ENCODE measurements at regions not wholly inside any gene's neighbourhood (a gene's known extent, or its start where the extent isn't known, plus 50 kb on each side); places are given as distances from the start of the nearest gene placed in this dataset.

GRCh38 chr17:77822302-77823030 is 136.0 kb upstream of the TNRC6C start:
- TF ChIP-seq CTCF (IDR thresholded peaks at IDR 0.05) (no peak), TCF7 (CRISPR knock-in tag; IDR thresholded peaks at IDR 0.05; ENCODE audit: low read depth) (no peak), ATF3 (CRISPR knock-in tag; conservative IDR thresholded peaks at IDR 0.05) (no peak), ZNF232 (CRISPR knock-in tag; IDR thresholded peaks at IDR 0.05) (no peak), ATF2 (CRISPR knock-in tag; IDR thresholded peaks at IDR 0.05; ENCODE audit: borderline replicate concordance, low read depth) (no peak), NR1H2 (CRISPR knock-in tag; IDR thresholded peaks at IDR 0.05) (no peak), ELF4 (CRISPR knock-in tag; IDR thresholded peaks at IDR 0.05; ENCODE audit: low read depth) (no peak)
- TF ChIP-seq, protein P1, sequence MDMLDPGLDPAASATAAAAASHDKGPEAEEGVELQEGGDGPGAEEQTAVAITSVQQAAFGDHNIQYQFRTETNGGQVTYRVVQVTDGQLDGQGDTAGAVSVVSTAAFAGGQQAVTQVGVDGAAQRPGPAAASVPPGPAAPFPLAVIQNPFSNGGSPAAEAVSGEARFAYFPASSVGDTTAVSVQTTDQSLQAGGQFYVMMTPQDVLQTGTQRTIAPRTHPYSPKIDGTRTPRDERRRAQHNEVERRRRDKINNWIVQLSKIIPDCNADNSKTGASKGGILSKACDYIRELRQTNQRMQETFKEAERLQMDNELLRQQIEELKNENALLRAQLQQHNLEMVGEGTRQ (CRISPR knock-in tag; IDR thresholded peaks at IDR 0.05) = no peak
- TF ChIP-seq, protein P2, sequence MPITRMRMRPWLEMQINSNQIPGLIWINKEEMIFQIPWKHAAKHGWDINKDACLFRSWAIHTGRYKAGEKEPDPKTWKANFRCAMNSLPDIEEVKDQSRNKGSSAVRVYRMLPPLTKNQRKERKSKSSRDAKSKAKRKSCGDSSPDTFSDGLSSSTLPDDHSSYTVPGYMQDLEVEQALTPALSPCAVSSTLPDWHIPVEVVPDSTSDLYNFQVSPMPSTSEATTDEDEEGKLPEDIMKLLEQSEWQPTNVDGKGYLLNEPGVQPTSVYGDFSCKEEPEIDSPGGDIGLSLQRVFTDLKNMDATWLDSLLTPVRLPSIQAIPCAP (CRISPR knock-in tag; IDR thresholded peaks at IDR 0.05) = no peak
- TF ChIP-seq, protein P3, sequence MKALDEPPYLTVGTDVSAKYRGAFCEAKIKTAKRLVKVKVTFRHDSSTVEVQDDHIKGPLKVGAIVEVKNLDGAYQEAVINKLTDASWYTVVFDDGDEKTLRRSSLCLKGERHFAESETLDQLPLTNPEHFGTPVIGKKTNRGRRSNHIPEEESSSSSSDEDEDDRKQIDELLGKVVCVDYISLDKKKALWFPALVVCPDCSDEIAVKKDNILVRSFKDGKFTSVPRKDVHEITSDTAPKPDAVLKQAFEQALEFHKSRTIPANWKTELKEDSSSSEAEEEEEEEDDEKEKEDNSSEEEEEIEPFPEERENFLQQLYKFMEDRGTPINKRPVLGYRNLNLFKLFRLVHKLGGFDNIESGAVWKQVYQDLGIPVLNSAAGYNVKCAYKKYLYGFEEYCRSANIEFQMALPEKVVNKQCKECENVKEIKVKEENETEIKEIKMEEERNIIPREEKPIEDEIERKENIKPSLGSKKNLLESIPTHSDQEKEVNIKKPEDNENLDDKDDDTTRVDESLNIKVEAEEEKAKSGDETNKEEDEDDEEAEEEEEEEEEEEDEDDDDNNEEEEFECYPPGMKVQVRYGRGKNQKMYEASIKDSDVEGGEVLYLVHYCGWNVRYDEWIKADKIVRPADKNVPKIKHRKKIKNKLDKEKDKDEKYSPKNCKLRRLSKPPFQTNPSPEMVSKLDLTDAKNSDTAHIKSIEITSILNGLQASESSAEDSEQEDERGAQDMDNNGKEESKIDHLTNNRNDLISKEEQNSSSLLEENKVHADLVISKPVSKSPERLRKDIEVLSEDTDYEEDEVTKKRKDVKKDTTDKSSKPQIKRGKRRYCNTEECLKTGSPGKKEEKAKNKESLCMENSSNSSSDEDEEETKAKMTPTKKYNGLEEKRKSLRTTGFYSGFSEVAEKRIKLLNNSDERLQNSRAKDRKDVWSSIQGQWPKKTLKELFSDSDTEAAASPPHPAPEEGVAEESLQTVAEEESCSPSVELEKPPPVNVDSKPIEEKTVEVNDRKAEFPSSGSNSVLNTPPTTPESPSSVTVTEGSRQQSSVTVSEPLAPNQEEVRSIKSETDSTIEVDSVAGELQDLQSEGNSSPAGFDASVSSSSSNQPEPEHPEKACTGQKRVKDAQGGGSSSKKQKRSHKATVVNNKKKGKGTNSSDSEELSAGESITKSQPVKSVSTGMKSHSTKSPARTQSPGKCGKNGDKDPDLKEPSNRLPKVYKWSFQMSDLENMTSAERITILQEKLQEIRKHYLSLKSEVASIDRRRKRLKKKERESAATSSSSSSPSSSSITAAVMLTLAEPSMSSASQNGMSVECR (CRISPR knock-in tag; IDR thresholded peaks at IDR 0.05; ENCODE audit: borderline replicate concordance) = no peak
- TF ChIP-seq, protein P4, sequence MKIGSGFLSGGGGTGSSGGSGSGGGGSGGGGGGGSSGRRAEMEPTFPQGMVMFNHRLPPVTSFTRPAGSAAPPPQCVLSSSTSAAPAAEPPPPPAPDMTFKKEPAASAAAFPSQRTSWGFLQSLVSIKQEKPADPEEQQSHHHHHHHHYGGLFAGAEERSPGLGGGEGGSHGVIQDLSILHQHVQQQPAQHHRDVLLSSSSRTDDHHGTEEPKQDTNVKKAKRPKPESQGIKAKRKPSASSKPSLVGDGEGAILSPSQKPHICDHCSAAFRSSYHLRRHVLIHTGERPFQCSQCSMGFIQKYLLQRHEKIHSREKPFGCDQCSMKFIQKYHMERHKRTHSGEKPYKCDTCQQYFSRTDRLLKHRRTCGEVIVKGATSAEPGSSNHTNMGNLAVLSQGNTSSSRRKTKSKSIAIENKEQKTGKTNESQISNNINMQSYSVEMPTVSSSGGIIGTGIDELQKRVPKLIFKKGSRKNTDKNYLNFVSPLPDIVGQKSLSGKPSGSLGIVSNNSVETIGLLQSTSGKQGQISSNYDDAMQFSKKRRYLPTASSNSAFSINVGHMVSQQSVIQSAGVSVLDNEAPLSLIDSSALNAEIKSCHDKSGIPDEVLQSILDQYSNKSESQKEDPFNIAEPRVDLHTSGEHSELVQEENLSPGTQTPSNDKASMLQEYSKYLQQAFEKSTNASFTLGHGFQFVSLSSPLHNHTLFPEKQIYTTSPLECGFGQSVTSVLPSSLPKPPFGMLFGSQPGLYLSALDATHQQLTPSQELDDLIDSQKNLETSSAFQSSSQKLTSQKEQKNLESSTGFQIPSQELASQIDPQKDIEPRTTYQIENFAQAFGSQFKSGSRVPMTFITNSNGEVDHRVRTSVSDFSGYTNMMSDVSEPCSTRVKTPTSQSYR (CRISPR knock-in tag; IDR thresholded peaks at IDR 0.05) = no peak

All from WTC11 (cell line).